ENCODE measurements at regions not wholly inside any gene's neighbourhood (a gene's known extent, or its start where the extent isn't known, plus 50 kb on each side); places are given as distances from the start of the nearest gene placed in this dataset.
"Not testable (repeated sequence)": the region's sequence is repeated elsewhere in the genome, so short reads cannot be mapped to it uniquely, and the experiment has no call there.

DNA sequence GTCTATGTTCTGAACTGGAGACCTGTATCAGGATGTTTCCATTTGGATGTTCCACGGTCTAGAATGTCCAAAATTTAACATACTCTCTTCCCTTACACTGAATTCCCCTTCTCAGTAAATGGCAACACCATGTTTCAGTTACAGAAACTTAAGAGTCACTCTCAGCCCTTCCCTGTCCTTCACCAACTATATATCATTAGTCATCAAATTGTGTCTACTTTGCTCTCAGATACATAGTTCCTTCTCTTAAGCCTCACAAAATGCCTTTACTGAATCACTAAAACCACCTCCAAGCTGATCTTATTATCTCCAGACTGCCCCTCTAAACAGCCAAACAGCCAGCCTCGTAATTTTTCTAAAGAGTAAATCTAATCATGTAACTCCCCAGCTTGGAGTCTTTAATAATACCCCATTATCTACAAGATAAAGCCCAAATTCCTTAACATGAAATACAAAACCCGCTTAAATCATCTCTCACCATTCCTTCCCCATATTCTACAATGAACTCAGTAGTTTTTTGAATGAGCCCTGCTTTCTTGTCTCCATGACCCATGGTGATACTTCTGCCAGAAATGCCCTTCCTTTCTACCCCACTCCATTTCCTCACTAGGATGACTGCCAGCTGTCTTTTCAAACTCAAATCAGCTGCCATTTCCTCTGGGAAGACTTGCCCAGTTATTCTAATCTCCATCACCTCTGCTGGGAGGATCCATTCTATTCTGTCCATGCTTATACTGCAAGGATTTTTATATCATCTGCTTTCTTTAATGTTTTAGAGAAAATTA is 102.7 kb upstream of the ARHGAP42 start:
- DNase-seq = no peak

DNA sequence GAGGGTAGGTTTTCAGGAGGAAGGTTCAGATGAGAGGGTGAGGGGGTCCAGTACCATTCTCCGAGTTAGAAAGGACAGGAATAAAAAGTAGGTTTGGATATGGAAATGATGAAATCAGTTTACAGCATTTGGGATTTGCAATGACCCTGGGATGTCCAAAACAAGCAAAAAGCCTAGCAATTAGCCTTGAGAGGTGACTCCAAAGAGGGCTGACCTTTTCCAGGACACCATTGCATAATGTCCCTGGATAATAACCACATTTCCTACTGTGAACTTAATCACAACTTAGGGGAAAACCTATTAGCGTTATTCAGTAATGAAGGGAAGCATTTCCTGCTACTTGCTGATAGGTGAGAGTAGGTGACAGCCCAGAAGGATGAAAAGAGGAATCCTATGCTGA is 101.4 kb upstream of the ARHGAP42 start:
- DNase-seq = no peak

GRCh38 chr11:100586361-100587101 is 100.6 kb upstream of the ARHGAP42 start:
- DNase-seq = no peak

DNA sequence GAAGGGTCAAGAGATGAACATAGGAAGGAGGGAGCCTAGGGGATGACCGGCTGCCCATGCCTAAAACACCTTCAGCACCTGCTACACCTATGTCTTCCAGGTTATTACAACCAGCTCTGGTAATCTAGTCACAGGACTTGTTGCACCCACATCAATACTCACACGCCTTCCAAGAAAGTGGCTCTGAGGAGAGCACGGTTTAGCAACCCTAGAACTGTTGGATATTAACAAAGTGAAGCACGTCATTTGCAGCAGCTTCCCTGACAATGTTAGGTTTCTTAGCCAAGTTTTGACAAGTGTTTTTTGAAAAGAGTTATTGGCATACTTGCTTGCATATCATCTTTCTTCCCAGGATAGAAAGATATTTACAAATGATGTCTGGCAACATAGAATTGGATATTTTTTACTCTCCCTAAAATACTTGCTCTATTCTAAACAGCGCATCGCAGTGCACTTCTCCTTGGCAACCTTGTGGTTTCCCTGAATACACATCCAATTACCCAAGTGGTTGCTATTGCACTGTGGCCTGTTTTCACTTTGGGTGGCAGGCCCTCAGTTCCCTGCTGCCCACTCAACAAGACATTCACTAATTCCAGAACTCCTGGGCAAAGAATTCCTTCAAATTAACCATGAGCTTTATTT is 94.3 kb upstream of the ARHGAP42 start:
- DNase-seq = no peak

- no peak for DNase-seq
Measured at GRCh38 chr11:100593291-100593690, 93.8 kb upstream of the ARHGAP42 start.

- no peak for DNase-seq
Measured at GRCh38 chr11:100594320-100594719, 92.8 kb upstream of the ARHGAP42 start.

- DNase-seq = no peak
Measured at GRCh38 chr11:100600941-100601340, 86.1 kb upstream of the ARHGAP42 start.

GRCh38 chr11:100602716-100603115 is 84.4 kb upstream of the ARHGAP42 start:
- no peak for DNase-seq

DNA sequence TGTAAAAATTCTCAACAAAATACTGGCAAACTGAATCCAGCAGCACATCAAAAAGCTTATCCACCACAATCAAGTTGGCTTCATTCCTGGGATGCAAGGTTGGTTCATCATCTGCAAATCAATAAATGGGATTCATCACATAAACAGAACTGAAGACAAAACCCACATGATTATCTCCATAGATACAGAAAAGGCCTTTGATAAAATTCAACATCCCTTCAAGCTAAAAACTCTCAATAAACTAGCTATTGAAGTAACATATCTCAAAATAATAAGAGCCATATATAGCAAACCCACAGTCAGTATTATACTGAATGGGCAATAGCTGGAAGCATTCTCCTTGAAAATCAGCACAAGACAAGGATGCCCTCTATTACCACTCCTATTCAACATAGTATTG is 79.3 kb upstream of the ARHGAP42 start:
- DNase-seq = not testable (repeated sequence)

- peak; percentile 31 for DNase-seq
Measured at GRCh38 chr11:100612766-100613165, 74.3 kb upstream of the ARHGAP42 start.

GRCh38 chr11:100618914-100619313 is 68.2 kb upstream of the ARHGAP42 start:
- DNase-seq = no peak

GRCh38 chr11:100619484-100619883 is 67.6 kb upstream of the ARHGAP42 start:
- DNase-seq = peak; percentile 51

DNA sequence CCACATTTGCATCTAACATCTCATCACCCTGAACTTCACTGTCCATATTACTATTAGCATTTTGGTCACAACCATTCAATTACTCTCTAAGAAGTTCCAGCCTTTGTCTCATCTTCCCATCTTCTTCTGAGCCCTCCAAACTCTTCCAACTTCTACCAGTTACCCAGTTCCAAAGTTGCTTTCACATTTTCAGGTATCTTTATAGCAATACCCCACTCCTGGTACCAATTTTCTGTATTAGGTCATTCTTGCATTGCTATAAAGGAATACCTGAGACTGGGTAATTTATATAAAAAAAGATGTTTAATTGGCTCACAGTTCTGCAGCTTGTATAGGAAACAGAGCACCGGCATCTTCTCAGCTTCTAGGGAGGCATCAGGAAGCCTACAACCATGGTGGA is 64.7 kb upstream of the ARHGAP42 start:
- no peak for DNase-seq

DNA sequence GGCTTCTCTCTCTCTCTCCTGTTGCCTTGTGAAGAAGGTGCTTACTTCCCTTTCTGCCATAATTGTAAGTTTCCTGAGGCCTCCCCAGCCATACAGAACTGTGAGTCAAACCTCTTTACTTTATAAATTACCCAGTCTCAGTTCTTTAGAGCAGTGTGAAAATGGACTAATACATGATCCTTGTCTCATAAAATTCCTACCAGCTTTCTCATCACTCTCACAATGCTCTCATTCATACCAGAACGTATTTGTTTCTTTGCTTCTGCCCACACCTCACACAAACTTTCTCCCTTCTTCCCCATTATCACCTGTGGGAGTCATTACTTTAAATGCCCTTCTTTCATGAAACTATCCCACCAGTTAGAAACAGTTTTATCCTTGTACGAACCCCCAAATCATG is 62.7 kb upstream of the ARHGAP42 start:
- DNase-seq = no peak

DNA sequence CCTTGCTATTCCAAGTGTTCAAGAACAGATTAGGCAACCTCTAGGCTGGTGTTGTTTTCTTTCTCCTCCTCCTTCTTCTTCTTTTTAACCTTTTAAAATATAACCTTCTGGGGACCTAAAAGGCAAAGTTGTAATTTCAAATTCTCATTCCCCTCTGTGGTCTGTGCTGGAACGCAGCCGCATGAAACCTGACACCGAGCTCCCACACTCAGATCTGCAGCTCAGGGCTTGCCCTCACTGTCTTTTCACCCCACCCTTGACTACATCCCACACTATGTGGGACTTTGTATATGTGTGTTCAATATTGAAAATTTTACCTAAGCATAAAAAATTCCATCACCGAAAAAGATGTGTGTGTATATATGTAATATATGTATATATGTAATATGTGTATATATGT is 62.0 kb upstream of the ARHGAP42 start:
- no peak for DNase-seq

DNA sequence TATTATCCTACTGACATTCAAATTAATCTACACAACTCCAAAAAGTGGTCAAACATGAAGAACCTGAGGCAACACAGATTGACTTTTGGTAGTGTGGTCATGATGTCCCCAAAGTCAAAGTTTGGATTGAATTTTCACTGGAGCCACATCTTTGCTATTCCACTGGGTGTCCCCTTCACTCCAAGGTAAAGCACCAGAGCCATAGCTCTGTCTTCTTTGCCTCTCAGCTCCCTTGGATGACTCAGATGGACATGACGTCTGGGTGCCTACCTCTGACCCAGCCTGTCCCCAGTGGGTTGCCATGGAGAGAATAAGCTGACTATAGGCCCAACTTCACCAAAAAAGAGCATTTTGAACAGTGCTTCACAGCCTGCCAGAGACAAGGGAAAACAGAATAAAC is 57.4 kb upstream of the ARHGAP42 start:
- no peak for DNase-seq

DNA sequence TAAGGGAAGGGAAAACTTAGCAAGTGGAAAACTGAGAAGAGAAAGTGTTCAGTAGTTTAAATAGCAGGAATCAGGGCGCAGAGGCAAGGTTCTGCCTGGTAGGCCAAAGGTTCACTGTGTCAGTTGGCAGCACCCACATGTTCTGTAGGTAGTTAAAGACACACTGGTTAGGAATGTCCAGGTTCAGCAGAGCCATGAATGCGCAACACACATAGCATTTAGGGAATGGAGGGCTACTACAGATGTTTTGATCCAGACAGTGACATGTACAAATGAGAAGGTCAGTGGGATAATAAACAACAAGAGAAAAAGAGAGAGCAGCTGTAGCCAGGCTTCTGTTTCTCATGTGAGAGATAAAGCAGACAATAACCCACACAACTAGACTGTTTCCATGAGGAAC is 56.2 kb upstream of the ARHGAP42 start:
- DNase-seq = no peak

DNA sequence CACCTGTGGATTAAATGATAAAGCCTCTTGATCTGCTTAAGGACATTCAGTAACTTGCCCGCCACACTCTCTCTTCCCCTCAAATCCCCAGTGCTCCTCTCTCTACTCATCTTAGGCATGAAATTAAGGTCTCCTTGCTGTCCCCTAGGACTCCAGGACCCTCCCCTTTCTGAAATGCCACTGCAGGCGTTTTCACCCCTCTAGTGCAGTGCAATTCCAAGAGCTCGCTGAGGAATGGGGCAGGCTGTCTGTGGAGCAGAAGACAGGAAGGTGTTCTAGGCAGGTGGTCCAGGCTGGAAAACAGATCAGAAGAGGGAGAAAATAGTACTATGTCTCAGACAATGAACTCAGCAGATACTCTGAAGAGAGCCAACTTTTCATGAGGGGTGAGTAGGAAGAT is 55.8 kb upstream of the ARHGAP42 start:
- no peak for DNase-seq

DNA sequence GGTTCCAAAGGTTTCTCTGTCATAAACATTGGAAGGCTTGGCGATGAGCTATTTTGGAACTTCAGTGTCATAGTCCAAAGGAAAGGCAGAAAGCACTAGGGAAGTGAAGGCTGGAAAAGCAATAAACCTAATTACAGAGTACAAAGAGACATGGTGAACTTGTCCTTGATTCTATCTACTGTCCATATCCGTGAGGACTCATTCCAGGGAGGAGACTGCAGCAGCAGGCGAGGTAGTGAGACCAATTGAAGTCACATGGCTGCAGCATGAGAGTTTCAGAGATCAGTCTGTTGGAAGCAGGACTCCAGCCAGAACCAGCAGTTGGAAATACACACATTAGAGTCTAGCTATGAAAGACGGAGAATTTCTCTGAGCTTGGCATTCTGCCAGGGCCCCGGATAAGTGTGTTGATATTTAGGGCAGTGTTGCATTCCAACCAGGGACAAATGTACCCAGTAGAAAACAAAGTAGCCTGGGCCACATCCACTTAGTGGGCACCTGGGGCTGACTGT is 54.1 kb upstream of the ARHGAP42 start:
- DNase-seq = peak; percentile 11

- no peak for DNase-seq
Measured at GRCh38 chr11:100635194-100635593, 51.9 kb upstream of the ARHGAP42 start.

DNA sequence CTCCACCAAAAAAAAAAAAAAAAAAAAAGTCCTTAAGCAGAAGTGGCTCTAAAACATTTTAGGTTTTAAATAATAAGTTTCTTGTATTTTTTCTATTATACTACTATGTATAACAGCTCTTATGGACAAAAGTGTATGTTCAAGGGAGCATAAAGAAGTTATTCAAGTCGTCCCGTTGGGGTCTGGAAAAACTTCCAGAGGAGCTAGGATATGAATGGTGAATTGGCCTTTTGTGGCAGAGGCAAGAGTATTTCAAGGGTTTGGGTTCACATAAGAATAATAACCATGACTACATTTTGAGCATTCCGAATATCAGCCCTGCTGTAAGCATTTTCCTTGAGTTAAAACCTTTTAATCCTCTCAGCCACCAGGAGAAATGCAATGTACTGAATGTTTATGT is 50.6 kb upstream of the ARHGAP42 start:
- no peak for DNase-seq
